Hepatocyte (in vitro differentiated cells): ENCODE measurements at regions not wholly inside any gene's neighbourhood (a gene's known extent, or its start where the extent isn't known, plus 50 kb on each side); places are given as distances from the start of the nearest gene placed in this dataset.

Source experiments
- DNase-seq: peaks from one replicate; pipeline ENCODE4 v3.0.0-alpha.2; 2016; ENCODE audit warnings: low spot score
- H2AFZ ChIP-seq: fragments of 200-600 bp; sonication (generic); 2 replicates; pipeline ENCODE4 v1.6.0; 2016; ENCODE audit warnings: antibody characterized with exemption, mild to moderate bottlenecking
- H3K27ac ChIP-seq: fragments of 200-600 bp; sonication (generic); 2 replicates; pipeline ENCODE4 v1.5.1; 2016; ENCODE audit warnings: mild to moderate bottlenecking
- H3K27me3 ChIP-seq: fragments of 200-600 bp; sonication (generic); 2 replicates; pipeline ENCODE4 v1.6.1; 2016
- H3K36me3 ChIP-seq: fragments of 200-600 bp; sonication (generic); replicated peaks from 2 replicates; pipeline ENCODE4 v1.5.1; 2016; ENCODE audit warnings: low read depth; ENCODE audit not compliant: insufficient read depth
- H3K4me1 ChIP-seq: fragments of 200-600 bp; sonication (generic); 2 replicates; pipeline ENCODE4 v1.5.1; 2016; ENCODE audit warnings: mild to moderate bottlenecking, moderate library complexity; ENCODE audit not compliant: insufficient read depth
- H3K4me2 ChIP-seq: fragments of 200-600 bp; sonication (generic); 2 replicates; pipeline ENCODE4 v1.6.0; 2016
- H3K4me3 ChIP-seq: fragments of 200-600 bp; sonication (generic); 2 replicates; pipeline ENCODE4 v1.5.1; 2016; ENCODE audit warnings: mild to moderate bottlenecking
- H3K79me2 ChIP-seq: fragments of 200-600 bp; sonication (generic); 2 replicates; pipeline ENCODE4 v1.6.0; 2017; ENCODE audit warnings: mild to moderate bottlenecking
- H3K9me2 ChIP-seq: fragments of 200-600 bp; sonication (generic); replicated peaks from 2 replicates; pipeline ENCODE4 v1.6.0; 2017; ENCODE audit warnings: mild to moderate bottlenecking; ENCODE audit not compliant: insufficient read depth
- H3K9me3 ChIP-seq: fragments of 200-600 bp; sonication (generic); 2 replicates; pipeline ENCODE4 v1.5.1; 2016; ENCODE audit warnings: low read depth, mild to moderate bottlenecking
- H4K20me1 ChIP-seq: fragments of 200-600 bp; sonication (generic); 2 replicates; pipeline ENCODE4 v1.6.0; 2016; ENCODE audit warnings: mild to moderate bottlenecking; ENCODE audit not compliant: insufficient read depth, poor library complexity, severe bottlenecking
- EZH2 ChIP-seq: fragments of 200-600 bp; sonication (generic); IDR thresholded peaks from 2 replicates; pipeline ENCODE4 v1.6.1; 2016; ENCODE audit warnings: antibody characterized with exemption, mild to moderate bottlenecking, borderline replicate concordance
- EZH2phosphoT487 ChIP-seq: fragments of 200-600 bp; sonication (generic); IDR thresholded peaks from one replicate; pipeline ENCODE4 v1.6.1; 2018; ENCODE audit warnings: antibody characterized with exemption, mild to moderate bottlenecking, low read depth, moderate library complexity; ENCODE audit not compliant: unreplicated experiment, severe bottlenecking
- WGBS: methylation state at CpG from one replicate; pipeline ENCODE4 v1.1.6; 2016; ENCODE audit warnings: low lambda C conversion rate; ENCODE audit errors: missing lambda C conversion rate; 5-methylcytosine and 5-hydroxymethylcytosine counted together
- TF ChIP-seq, protein P1 (sequence below): fragments of 200-600 bp; sonication (generic); IDR thresholded peaks from 2 replicates; pipeline ENCODE4 v1.5.1; 2016; ENCODE audit warnings: antibody characterized with exemption, mild to moderate bottlenecking; ENCODE audit not compliant: poor library complexity

DNA sequence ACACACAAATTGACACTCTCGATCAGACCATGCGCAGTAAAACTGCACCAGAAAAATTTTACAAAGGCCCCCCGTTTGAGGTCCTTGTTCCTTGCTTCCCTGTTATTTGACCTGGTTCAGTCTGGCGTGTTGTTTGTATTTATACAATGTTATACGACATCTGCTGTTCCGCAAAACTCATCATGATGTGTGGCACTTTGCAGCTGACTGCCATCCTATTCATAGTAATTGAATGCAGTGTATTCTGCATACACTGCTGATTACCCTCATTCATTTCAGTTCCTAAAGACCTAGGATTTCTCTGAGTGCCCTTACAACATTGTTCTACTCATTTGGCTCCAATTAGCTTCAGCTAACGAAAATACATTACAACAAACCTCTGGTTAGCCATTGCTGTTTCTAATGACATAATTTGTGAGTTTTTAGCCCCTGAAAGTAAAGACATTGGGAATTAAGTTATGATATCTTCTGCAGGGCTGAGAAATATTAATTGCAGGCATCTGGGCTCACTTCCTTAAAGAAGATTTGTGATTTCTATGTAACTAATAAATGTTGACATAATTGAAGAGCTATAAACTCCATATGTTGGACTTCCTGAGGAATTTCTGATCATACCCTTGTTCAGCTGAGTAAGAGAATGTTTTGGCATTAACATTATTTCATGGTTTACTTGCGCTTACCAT is 75.7 kb downstream of the C3orf38 start:
- Histone ChIP-seq H3K9me3 (no peaks in the 10 kb centered on the region), H3K4me2 (no peak overlapping the region), H3K9me2 (no peaks in the 10 kb centered on the region), H4K20me1 (no peaks in the 10 kb centered on the region), H3K36me3 (no peaks in the 10 kb centered on the region), H2AFZ (no peak overlapping the region), H3K4me3 (no peak overlapping the region), H3K27ac (no peak overlapping the region), H3K27me3 (no peaks in the 10 kb centered on the region), H3K4me1 (no peaks in the 10 kb centered on the region), H3K79me2 (no peaks in the 10 kb centered on the region)
- no peak for DNase-seq
- WGBS: 79% methylated on average over 8 of the region's 8 CpGs
- TF ChIP-seq EZH2 (no peak), EZH2phosphoT487 (no peak)
- TF ChIP-seq, protein P1, sequence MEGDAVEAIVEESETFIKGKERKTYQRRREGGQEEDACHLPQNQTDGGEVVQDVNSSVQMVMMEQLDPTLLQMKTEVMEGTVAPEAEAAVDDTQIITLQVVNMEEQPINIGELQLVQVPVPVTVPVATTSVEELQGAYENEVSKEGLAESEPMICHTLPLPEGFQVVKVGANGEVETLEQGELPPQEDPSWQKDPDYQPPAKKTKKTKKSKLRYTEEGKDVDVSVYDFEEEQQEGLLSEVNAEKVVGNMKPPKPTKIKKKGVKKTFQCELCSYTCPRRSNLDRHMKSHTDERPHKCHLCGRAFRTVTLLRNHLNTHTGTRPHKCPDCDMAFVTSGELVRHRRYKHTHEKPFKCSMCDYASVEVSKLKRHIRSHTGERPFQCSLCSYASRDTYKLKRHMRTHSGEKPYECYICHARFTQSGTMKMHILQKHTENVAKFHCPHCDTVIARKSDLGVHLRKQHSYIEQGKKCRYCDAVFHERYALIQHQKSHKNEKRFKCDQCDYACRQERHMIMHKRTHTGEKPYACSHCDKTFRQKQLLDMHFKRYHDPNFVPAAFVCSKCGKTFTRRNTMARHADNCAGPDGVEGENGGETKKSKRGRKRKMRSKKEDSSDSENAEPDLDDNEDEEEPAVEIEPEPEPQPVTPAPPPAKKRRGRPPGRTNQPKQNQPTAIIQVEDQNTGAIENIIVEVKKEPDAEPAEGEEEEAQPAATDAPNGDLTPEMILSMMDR: no peak

DNA sequence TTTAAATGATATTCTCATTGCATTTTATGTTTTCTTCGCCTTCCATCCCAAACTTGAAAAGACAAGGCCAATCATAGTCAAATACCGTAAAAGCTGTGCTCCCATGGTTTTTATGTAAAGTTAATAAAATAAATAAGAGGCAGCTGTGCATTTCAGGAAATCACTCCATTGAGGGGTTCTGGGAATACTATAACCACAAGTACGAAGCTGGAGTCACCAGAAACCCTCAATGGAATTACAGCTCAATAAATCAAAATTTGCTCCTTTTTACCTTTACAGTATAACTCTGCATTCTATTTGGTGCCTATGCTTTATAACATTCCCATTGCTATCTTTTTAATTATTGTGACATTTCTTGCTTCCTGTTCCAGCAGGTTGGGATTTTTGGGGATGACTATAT is 77.2 kb downstream of the C3orf38 start:
- Histone ChIP-seq H2AFZ (no peak overlapping the region), H3K27me3 (no peaks in the 10 kb centered on the region), H3K4me2 (no peak overlapping the region), H3K4me3 (no peak overlapping the region), H4K20me1 (no peaks in the 10 kb centered on the region), H3K4me1 (no peaks in the 10 kb centered on the region), H3K36me3 (no peaks in the 10 kb centered on the region), H3K27ac (no peak overlapping the region), H3K9me2 (no peaks in the 10 kb centered on the region), H3K9me3 (no peaks in the 10 kb centered on the region), H3K79me2 (no peaks in the 10 kb centered on the region)
- 56% methylated on average over 3 of the region's 3 CpGs for WGBS
- TF ChIP-seq EZH2 (no peak), EZH2phosphoT487 (no peak)
- TF ChIP-seq, protein P1: no peak
- no peak for DNase-seq

DNA sequence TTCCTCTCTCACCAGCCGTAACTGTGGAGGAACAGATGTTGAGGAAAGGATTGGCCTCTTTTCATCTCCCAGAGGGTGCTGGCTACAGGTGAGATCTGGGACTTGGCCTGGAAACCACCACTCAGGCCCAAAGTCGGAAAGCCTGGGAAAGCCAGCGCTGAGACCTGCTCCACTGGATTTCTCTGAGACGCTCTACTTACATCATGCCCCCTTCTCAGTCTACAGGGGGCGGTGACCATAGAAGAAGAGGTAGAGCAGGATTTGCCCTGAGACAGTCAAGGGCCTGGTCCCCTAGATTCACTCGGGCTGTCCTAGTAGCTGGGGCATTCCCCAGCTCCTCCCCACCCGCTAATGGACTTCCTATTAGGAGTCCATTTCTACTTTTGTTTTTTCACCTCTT is 80.9 kb downstream of the C3orf38 start:
- H3K27ac ChIP-seq: no peak overlapping the region
- H3K4me2 ChIP-seq: no peak overlapping the region
- no peak overlapping the region for H2AFZ ChIP-seq
- H3K4me3 ChIP-seq: no peak overlapping the region
- WGBS: 95% methylated on average over 7 of the region's 7 CpGs
- no peaks in the 10 kb centered on the region for H3K9me2 ChIP-seq
- no peaks in the 10 kb centered on the region for H4K20me1 ChIP-seq
- DNase-seq: no peak
- no peaks in the 10 kb centered on the region for H3K27me3 ChIP-seq
- TF ChIP-seq EZH2: no peak
- TF ChIP-seq, protein P1: no peak
- TF ChIP-seq EZH2phosphoT487: no peak
- H3K36me3 ChIP-seq: no peaks in the 10 kb centered on the region
- H3K79me2 ChIP-seq: no peaks in the 10 kb centered on the region
- H3K4me1 ChIP-seq: no peaks in the 10 kb centered on the region
- H3K9me3 ChIP-seq: no peaks in the 10 kb centered on the region

DNA sequence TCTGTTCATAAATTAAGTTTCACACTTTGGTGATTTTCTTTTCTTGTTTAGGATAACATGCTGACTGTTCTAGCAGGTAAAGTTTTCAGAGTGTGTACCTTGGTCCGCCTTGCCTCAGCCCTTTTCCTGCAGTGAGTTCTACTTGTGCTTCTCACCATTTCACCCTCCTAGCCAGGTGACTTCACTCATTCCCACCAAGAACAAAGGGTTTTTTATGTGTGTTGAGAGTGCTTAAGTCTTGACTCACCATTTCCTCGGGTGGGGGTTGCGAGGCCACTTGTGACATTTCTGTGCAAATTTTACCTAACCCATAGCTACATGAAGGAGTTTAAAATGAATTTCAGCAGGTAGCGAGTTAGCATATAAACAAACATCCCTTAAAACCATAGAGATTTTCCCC is 81.4 kb downstream of the C3orf38 start:
- no peak overlapping the region for H3K4me2 ChIP-seq

More for the DNA sequence above, 81.4 kb downstream of the C3orf38 start:
- H3K9me2 ChIP-seq: no peaks in the 10 kb centered on the region
- H3K27me3 ChIP-seq: no peaks in the 10 kb centered on the region
- no peaks in the 10 kb centered on the region for H3K36me3 ChIP-seq
- DNase-seq: no peak
- H3K4me1 ChIP-seq: no peaks in the 10 kb centered on the region
- H3K4me3 ChIP-seq: no peak overlapping the region
- 77% methylated on average over 4 of the region's 4 CpGs for WGBS
- H3K79me2 ChIP-seq: no peaks in the 10 kb centered on the region
- no peaks in the 10 kb centered on the region for H3K9me3 ChIP-seq
- no peak overlapping the region for H3K27ac ChIP-seq
- TF ChIP-seq EZH2phosphoT487 (no peak), EZH2 (no peak)
- TF ChIP-seq, protein P1: no peak
- no peaks in the 10 kb centered on the region for H4K20me1 ChIP-seq
- H2AFZ ChIP-seq: no peak overlapping the region
